GM21515 (cell line): ENCODE measurements at regions not wholly inside any gene's neighbourhood (a gene's known extent, or its start where the extent isn't known, plus 50 kb on each side); places are given as distances from the start of the nearest gene placed in this dataset.

Experiments
- ATAC-seq: cut with Tn5 transposase; IDR thresholded peaks from one replicate; pipeline ENCODE4 v1.9.1; 2021; ENCODE audit not compliant: unreplicated experiment

GRCh38 chr5:8949908-8950307, 596.0 kb downstream of the SEMA5A start:
- ATAC-seq = peak; percentile 93

GRCh38 chr5:8952147-8952546, 593.7 kb downstream of the SEMA5A start:
- ATAC-seq = no peak

- peak; percentile 47 for ATAC-seq
These were observed 592.9 kb downstream of the SEMA5A start for GRCh38 chr5:8953016-8953415.

- no peak for ATAC-seq
These were observed 591.9 kb downstream of the SEMA5A start for GRCh38 chr5:8953911-8954438.

- no peak for ATAC-seq
These were observed 591.1 kb downstream of the SEMA5A start for GRCh38 chr5:8954801-8955200.

- no peak for ATAC-seq
These were observed 589.2 kb downstream of the SEMA5A start for GRCh38 chr5:8956659-8957058.

- ATAC-seq = no peak
These were observed 587.3 kb downstream of the SEMA5A start for GRCh38 chr5:8958602-8959001.

GRCh38 chr5:8961219-8961618, 584.7 kb downstream of the SEMA5A start:
- ATAC-seq = no peak

GRCh38 chr5:8961956-8962355, 583.9 kb downstream of the SEMA5A start:
- ATAC-seq = no peak

GRCh38 chr5:8981016-8981415, 564.9 kb downstream of the SEMA5A start:
- ATAC-seq = no peak

- no peak for ATAC-seq
These were observed 564.4 kb downstream of the SEMA5A start for GRCh38 chr5:8981496-8981895.

- ATAC-seq = no peak
These were observed 561.5 kb downstream of the SEMA5A start for GRCh38 chr5:8984386-8984785.
